RPMI8226 (cell line): ENCODE measurements at regions not wholly inside any gene's neighbourhood (a gene's known extent, or its start where the extent isn't known, plus 50 kb on each side); places are given as distances from the start of the nearest gene placed in this dataset.
"Not testable (repeated sequence)": the region's sequence is repeated elsewhere in the genome, so short reads cannot be mapped to it uniquely, and the experiment has no call there.

ENCODE experiments used
- DNase-seq: peaks from one replicate; pipeline ENCODE4 v3.0.0-alpha.2; 2015

GRCh38 chr1:30010506-30011106 is 712.8 kb downstream of the MATN1 start:
- DNase-seq: no peak

GRCh38 chr1:30009720-30010119 is 713.7 kb downstream of the MATN1 start:
- no peak for DNase-seq

- peak; percentile 39 for DNase-seq
These were observed 714.3 kb downstream of the MATN1 start for GRCh38 chr1:30008998-30009657.

GRCh38 chr1:30008372-30008997 is 714.9 kb downstream of the MATN1 start:
- no peak for DNase-seq

GRCh38 chr1:30005972-30006619 is 717.3 kb downstream of the MATN1 start:
- no peak for DNase-seq

- DNase-seq: no peak
These were observed 721.7 kb downstream of the MATN1 start for GRCh38 chr1:30001732-30002039.

- no peak for DNase-seq
These were observed 722.2 kb downstream of the MATN1 start for GRCh38 chr1:30001011-30001731.

GRCh38 chr1:30000266-30000665 is 723.1 kb downstream of the MATN1 start:
- DNase-seq: no peak

- DNase-seq: no peak
These were observed 723.8 kb downstream of the MATN1 start for GRCh38 chr1:29999595-29999994.

- DNase-seq: no peak
These were observed 724.7 kb downstream of the MATN1 start for GRCh38 chr1:29998686-29999085.

- DNase-seq: not testable (repeated sequence)
These were observed 725.6 kb downstream of the MATN1 start for GRCh38 chr1:29997818-29998217.

- DNase-seq: no peak
These were observed 729.4 kb downstream of the MATN1 start for GRCh38 chr1:29993950-29994349.

- no peak for DNase-seq
These were observed 731.6 kb downstream of the MATN1 start for GRCh38 chr1:29991815-29992214.

GRCh38 chr1:29991025-29991424 is 732.4 kb downstream of the MATN1 start:
- DNase-seq: peak; percentile 42

- no peak for DNase-seq
These were observed 733.1 kb downstream of the MATN1 start for GRCh38 chr1:29990304-29990703.

GRCh38 chr1:29986986-29987385 is 736.4 kb downstream of the MATN1 start:
- DNase-seq: no peak

GRCh38 chr1:29985606-29985945 is 737.8 kb downstream of the MATN1 start:
- DNase-seq: no peak

GRCh38 chr1:29984862-29985605 is 738.4 kb downstream of the MATN1 start:
- no peak for DNase-seq

- DNase-seq: no peak
These were observed 739.1 kb downstream of the MATN1 start for GRCh38 chr1:29984166-29984861.

GRCh38 chr1:29983321-29983720 is 740.1 kb downstream of the MATN1 start:
- no peak for DNase-seq

GRCh38 chr1:29981586-29982239 is 741.7 kb downstream of the MATN1 start:
- no peak for DNase-seq

GRCh38 chr1:29977550-29977949 is 741.2 kb downstream of the PTPRU start:
- DNase-seq: no peak
